ENCODE measurements at regions not wholly inside any gene's neighbourhood (a gene's known extent, or its start where the extent isn't known, plus 50 kb on each side); places are given as distances from the start of the nearest gene placed in this dataset.

DNA sequence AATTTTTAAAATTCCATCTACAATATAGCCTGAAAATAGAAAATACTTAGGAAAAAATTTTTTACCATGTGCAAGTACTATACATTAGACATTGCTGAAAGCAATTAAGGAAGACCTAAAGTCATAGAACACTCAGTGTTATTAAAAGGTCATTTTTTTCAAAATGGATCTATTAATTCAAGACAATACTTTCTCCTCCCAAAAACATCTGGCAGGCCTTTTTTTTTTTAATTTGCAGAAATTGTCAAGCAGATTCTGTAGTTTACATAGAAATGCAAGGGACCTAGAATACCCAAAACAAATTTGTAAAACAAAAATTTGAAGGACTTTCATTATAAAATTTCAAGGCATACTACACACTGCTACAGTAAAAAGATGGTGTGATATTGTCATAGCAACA is 238.4 kb upstream of the VEPH1 start:
- Mint-ChIP-seq H3K27ac (no peak overlapping the region), H3K27me3 (no peaks in the 10 kb centered on the region), H3K36me3 (ENCODE audit: low read depth) (no peaks in the 10 kb centered on the region), H3K4me3 (no peak overlapping the region), H3K9me3 (peaks cover 8% of the 10 kb centered on the region), H3K4me1 (no peaks in the 10 kb centered on the region)
- ATAC-seq (replicated peaks), result no peak

DNA sequence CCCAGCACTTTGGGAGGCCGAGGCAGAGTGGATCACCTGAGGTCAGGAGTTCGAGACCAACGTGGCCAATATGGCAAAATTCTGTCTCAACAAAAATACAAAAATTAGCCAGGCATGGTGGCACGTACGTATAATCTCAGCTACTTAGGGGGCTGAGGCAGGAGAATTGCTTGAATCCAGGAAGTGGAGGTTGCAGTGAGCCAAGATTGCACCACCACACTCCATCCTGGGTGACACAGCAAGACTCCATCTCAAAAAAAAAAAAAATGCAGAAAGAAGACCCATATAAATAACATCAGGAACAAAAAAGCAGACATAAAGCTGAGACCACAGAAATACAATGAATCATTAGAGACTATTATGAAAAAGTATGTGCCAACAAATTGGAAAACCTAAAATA is 235.2 kb upstream of the VEPH1 start:
- Mint-ChIP-seq H3K9me3 (peaks cover 5% of the 10 kb centered on the region), H3K27me3 (no peaks in the 10 kb centered on the region), H3K36me3 (ENCODE audit: low read depth) (no peaks in the 10 kb centered on the region), H3K4me3 (no peak overlapping the region), H3K27ac (no peak overlapping the region), H3K4me1 (no peaks in the 10 kb centered on the region)
- no peak for ATAC-seq (replicated peaks)

DNA sequence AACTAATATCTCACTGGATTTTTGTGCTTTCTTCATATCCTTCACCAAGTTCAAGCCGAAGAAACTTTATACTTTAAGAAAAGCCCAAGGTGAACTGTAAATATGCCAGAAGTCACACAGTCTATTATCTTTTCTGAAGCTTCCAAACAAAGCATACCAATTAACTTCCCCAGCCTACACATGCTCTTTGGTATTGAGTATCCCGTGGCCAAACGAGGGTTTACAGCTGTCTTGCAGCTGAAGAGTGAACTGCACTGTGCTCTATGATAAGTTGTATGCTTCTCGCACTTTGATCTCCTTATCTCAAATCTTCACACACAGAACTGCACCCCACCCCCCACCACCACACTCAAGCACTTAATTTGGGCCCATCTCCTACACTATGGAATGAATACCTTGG is 215.6 kb upstream of the VEPH1 start:
- H3K36me3 Mint-ChIP-seq (ENCODE audit: low read depth), result no peaks in the 10 kb centered on the region
- no peak overlapping the region for H3K27ac Mint-ChIP-seq
- no peaks in the 10 kb centered on the region for H3K4me1 Mint-ChIP-seq
- no peak for ATAC-seq (replicated peaks)
- peaks cover 12% of the 10 kb centered on the region for H3K9me3 Mint-ChIP-seq
- H3K27me3 Mint-ChIP-seq, result no peaks in the 10 kb centered on the region
- no peak overlapping the region for H3K4me3 Mint-ChIP-seq

DNA sequence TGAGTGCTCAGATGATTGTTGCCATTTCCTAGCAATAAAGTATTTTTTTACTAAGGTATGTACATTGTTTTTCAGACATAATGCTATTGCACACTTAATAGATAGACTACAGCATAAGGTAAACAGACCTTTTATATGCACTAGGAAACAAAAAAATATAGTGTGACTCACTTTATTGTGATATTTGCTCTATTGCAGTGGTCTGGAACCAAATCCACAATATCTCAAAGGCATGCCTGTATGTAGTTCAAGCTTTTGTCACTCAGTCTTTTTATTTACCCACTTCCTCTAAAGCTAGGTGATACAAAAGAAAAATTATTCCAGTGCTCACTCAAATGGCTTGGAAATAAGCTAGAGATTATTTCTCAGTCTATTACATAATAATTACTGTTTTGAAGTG is 209.9 kb upstream of the VEPH1 start:
- no peak overlapping the region for H3K27ac Mint-ChIP-seq
- H3K36me3 Mint-ChIP-seq (ENCODE audit: low read depth), result no peaks in the 10 kb centered on the region
- peaks cover 7% of the 10 kb centered on the region for H3K9me3 Mint-ChIP-seq
- H3K27me3 Mint-ChIP-seq, result no peaks in the 10 kb centered on the region
- ATAC-seq (replicated peaks), result no peak
- H3K4me1 Mint-ChIP-seq, result no peaks in the 10 kb centered on the region
- H3K4me3 Mint-ChIP-seq, result no peak overlapping the region

DNA sequence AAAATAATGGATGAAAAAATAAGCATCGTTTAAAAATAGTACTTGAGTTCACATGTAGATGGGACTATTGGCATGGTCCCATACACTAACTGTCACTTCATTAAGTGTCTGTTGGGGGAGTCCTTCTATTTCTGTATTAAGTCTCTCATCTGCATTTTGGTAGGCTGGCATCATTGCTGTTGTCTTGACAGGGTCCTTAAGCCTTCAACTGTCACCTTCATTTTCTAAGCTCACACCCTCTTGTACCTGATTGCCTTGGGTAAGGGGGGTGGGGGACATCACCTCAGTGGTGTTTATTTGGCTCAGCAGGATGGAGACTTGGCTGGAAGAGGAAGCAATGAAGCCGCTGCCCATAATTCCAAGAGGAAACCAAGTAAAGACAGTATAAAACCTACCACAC is 202.0 kb upstream of the VEPH1 start:
- Mint-ChIP-seq H3K36me3 (ENCODE audit: low read depth) (no peaks in the 10 kb centered on the region), H3K9me3 (no peaks in the 10 kb centered on the region), H3K4me1 (no peaks in the 10 kb centered on the region), H3K27me3 (no peaks in the 10 kb centered on the region), H3K4me3 (no peak overlapping the region), H3K27ac (no peak overlapping the region)
- ATAC-seq (replicated peaks), result no peak

DNA sequence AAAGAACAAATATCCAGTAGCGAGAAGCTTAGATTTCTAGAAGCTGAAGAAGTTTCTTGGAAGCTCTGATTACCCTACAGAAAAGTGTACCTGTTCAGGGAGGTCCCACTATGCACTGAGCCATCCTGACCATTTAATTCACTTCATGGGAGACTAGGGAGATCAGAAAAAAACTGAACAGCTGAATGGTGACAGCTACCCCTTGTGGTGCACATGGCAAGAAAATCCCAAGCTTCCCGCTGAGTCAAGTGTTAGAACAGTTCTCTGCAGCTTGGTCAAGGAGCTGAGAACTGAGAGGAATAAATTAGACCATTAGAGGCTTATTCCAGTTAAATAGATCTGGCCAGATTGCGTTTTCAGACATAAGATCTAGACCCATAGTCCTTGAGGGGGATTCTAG is 197.2 kb upstream of the VEPH1 start:
- Mint-ChIP-seq H3K27me3 (peaks cover 5% of the 10 kb centered on the region), H3K4me1 (no peaks in the 10 kb centered on the region), H3K27ac (no peak overlapping the region), H3K4me3 (no peak overlapping the region), H3K36me3 (ENCODE audit: low read depth) (no peaks in the 10 kb centered on the region), H3K9me3 (peaks cover 6% of the 10 kb centered on the region)
- ATAC-seq (replicated peaks), result no peak

DNA sequence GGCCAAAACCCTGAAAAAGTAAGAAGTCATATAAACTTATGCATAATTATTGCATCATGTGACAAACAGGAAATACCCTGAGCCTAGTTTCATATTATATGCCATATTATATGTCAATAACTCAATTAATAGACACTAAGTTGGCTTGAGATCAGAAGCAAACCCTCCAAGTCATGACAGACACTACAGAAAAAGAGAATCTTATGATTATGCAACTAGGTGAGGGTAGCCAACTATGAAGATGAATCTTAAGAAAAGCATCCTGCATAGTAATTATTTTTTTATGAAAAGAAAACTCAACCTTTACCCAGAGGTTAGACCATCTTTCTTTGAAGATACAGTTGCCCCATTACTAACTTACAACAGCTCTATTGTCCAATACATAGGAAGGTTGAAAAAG is 192.4 kb upstream of the VEPH1 start:
- H3K4me1 Mint-ChIP-seq, result no peaks in the 10 kb centered on the region
- peaks cover 6% of the 10 kb centered on the region for H3K9me3 Mint-ChIP-seq
- H3K27me3 Mint-ChIP-seq, result peaks cover 5% of the 10 kb centered on the region
- H3K27ac Mint-ChIP-seq, result no peak overlapping the region
- H3K36me3 Mint-ChIP-seq (ENCODE audit: low read depth), result no peaks in the 10 kb centered on the region
- no peak overlapping the region for H3K4me3 Mint-ChIP-seq
- ATAC-seq (replicated peaks), result no peak

DNA sequence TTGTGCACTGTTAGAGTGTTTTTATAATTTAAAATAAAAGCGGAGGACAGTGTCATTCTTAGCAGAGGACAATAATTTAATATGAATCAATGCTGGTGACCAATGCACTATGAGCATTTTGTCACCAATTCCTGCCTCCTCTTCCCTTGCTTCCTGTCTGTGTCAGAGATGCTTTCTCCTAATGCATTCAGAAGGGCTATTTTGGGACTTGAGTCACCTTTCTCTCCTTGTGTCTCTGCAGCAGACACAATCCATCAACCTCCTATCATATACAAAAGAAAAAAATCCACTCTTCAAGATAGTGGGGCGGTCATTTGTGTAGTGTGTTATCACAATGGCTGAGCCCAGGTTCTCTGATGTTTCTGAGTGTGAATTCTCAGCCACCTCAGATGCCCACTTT is 191.9 kb upstream of the VEPH1 start:
- Mint-ChIP-seq H3K4me1 (no peaks in the 10 kb centered on the region), H3K27me3 (peaks cover 5% of the 10 kb centered on the region), H3K27ac (no peak overlapping the region), H3K9me3 (peaks cover 6% of the 10 kb centered on the region), H3K4me3 (no peak overlapping the region), H3K36me3 (ENCODE audit: low read depth) (no peaks in the 10 kb centered on the region)
- ATAC-seq (replicated peaks), result no peak

DNA sequence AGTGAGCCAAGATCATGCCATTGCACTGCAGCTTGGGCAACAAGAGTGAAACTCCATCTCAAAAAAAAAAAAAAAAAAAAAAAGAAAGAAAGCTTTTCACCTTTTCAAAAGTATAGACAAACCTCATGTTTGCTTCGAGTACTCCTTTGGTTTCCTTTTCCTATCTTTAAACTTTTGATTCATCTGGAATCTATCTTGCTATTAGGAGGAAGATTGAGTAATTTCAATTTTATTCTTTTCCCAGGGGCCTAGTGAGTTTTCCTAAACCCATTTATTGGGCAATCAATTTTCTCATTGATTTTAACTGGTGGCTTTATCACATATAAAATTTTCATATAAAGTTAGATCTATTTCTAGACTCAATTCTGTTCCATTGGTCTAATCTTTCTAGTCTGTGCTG is 190.5 kb upstream of the VEPH1 start:
- no peak overlapping the region for H3K27ac Mint-ChIP-seq
- no peaks in the 10 kb centered on the region for H3K4me1 Mint-ChIP-seq
- H3K36me3 Mint-ChIP-seq (ENCODE audit: low read depth), result no peaks in the 10 kb centered on the region
- H3K9me3 Mint-ChIP-seq, result peaks cover 6% of the 10 kb centered on the region
- ATAC-seq (replicated peaks), result no peak
- H3K27me3 Mint-ChIP-seq, result peaks cover 3% of the 10 kb centered on the region
- H3K4me3 Mint-ChIP-seq, result no peak overlapping the region

DNA sequence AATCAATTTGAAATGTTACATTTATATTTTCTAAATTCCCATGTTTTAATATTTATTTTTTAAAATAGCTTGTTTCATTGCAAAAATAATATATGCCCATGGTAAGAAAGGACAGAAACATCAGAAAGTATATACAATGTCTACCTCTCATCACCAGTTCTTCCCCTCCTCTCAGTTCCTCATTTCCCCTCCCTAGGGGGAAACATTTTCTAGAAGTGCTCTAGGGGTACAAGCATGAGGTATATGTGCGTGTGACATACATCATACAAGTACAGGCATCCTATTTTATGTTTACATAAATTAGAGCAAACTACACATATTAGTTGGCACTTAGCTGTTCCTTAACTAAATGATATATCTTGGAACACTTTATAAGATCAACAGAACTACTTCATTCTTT is 189.3 kb upstream of the VEPH1 start:
- Mint-ChIP-seq H3K36me3 (ENCODE audit: low read depth) (no peaks in the 10 kb centered on the region), H3K4me3 (no peak overlapping the region), H3K9me3 (peaks cover 6% of the 10 kb centered on the region), H3K4me1 (no peaks in the 10 kb centered on the region), H3K27ac (no peak overlapping the region), H3K27me3 (peaks cover 3% of the 10 kb centered on the region)
- ATAC-seq (replicated peaks), result no peak

DNA sequence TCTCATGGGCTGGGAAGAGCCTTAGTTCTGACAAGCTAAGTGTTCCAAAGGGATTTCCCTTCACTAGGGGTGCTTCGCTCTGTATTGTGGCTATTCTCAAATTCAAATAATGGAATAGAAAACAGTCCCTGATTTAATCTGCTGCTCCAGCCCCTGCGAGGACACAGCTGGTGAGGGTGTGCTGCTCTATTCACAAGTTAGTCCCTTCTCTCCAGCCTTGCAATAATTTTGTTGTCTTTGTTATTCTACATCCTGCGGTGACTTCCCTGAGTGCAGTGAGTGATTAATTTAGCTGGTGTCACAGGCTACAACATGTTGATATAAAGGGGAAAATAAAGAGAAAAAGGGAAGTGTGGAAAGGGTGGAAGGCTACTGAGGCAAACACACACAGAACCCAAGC is 180.5 kb upstream of the VEPH1 start:
- Mint-ChIP-seq H3K27ac (no peak overlapping the region), H3K27me3 (no peaks in the 10 kb centered on the region), H3K4me1 (no peaks in the 10 kb centered on the region), H3K4me3 (no peak overlapping the region), H3K9me3 (peaks cover 6% of the 10 kb centered on the region), H3K36me3 (ENCODE audit: low read depth) (no peaks in the 10 kb centered on the region)
- no peak for ATAC-seq (replicated peaks)

DNA sequence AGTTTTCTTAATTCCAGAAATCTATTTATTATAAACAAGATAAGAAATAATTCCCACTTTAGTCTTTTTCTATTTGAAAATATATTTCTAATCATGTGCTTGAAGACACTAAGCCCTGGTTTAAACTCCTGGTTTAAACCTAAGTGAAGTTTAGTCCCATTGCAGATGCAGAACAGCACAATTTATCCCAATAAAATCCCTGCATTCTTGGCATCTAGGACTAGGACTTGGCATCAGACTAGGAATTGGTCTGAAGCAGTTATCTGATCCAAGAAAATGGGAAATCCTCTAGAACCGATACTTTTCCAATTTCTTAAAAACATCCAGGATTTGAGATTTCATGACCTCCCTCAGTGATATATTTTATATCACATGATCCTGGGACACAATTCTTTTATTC is 168.8 kb upstream of the VEPH1 start:
- no peak for ATAC-seq (replicated peaks)
- peaks cover 4% of the 10 kb centered on the region for H3K27me3 Mint-ChIP-seq
- no peaks in the 10 kb centered on the region for H3K4me1 Mint-ChIP-seq
- H3K27ac Mint-ChIP-seq, result no peak overlapping the region
- no peaks in the 10 kb centered on the region for H3K36me3 Mint-ChIP-seq (ENCODE audit: low read depth)
- H3K9me3 Mint-ChIP-seq, result peaks cover 3% of the 10 kb centered on the region
- H3K4me3 Mint-ChIP-seq, result no peak overlapping the region

DNA sequence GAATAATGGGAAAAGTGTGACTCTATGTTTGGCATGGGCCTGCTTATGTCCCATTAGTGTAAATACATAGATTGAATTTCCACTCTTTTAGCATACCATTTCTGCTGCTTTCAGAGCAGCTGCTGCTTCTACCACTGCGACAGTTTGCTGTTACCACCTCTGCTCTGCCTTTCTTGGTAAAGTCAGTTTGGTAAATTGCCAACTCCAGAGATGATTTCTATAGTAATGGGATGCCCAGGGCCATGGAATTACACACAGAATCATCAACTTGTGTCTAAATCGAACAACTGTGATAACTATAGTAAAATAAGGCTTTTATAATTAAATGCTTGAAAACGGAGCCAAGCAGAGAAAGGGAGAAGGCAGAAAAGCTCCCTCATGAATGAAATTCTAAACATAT is 168.4 kb upstream of the VEPH1 start:
- Mint-ChIP-seq H3K9me3 (peaks cover 3% of the 10 kb centered on the region), H3K27me3 (peaks cover 4% of the 10 kb centered on the region), H3K4me1 (no peaks in the 10 kb centered on the region), H3K36me3 (ENCODE audit: low read depth) (no peaks in the 10 kb centered on the region), H3K27ac (no peak overlapping the region), H3K4me3 (no peak overlapping the region)
- ATAC-seq (replicated peaks), result no peak

DNA sequence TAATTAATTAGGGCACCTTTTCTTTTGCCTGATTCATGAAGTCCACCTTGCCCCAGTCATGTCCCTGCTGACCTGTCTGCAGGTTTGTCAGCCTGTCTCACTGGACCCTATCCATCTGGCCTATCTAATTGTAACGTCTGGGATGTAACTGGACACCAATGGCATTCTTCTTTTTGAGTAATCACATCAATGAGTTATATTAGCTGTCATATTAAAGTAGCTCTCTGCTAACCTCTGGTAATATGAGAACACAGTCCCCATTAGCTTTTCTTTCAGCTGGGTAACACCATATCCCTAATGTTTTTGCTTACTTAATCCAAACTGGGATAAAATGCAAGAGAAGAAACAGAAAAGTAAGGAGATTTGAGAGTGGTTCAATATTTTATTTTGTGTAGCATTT is 166.2 kb upstream of the VEPH1 start:
- Mint-ChIP-seq H3K27ac (no peak overlapping the region), H3K36me3 (ENCODE audit: low read depth) (no peaks in the 10 kb centered on the region), H3K4me1 (no peaks in the 10 kb centered on the region), H3K9me3 (peaks cover 3% of the 10 kb centered on the region), H3K27me3 (peaks cover 4% of the 10 kb centered on the region), H3K4me3 (no peak overlapping the region)
- ATAC-seq (replicated peaks), result no peak

DNA sequence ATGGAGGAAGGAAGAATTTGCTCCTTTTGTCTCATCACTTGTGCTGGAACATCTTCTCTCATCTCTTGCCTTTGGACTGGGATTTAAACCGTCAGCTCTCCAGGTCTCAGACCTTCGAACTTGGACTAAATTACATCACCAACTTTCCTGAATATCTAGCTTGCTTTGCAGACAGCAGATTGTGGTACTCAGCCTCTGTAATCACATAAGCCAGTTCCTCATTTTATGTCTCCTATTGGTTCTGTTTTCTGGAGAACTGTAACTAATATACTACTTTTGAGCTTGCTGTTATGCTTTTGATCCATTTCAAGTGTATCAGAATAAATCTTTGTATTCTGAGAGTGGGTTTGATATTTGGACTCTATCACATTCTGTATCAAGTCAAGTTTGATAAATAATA is 164.3 kb upstream of the VEPH1 start:
- no peak overlapping the region for H3K27ac Mint-ChIP-seq
- H3K27me3 Mint-ChIP-seq, result peaks cover 4% of the 10 kb centered on the region
- H3K4me1 Mint-ChIP-seq, result no peaks in the 10 kb centered on the region
- no peaks in the 10 kb centered on the region for H3K36me3 Mint-ChIP-seq (ENCODE audit: low read depth)
- H3K9me3 Mint-ChIP-seq, result peaks cover 3% of the 10 kb centered on the region
- no peak overlapping the region for H3K4me3 Mint-ChIP-seq
- ATAC-seq (replicated peaks), result no peak

DNA sequence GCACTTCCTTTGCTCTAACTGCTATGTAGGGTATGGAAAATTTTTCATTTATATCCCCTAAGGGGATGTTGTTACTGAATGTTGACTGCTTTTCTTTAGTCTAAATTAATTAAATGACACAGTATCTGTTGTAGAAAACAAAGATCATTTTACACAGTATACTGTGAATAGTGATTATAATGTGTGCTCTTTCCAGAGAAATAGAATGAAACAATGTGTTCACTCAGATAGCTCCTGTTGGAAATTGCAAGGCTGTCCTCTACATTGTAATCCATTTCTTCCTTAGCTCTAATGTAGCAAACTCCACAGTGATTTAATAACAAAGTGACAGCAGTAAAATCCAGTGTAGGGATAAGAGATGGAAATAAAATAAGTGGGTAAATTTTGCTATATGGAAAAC is 159.0 kb upstream of the VEPH1 start:
- Mint-ChIP-seq H3K4me3 (no peak overlapping the region), H3K4me1 (no peaks in the 10 kb centered on the region), H3K27me3 (peaks cover 11% of the 10 kb centered on the region), H3K9me3 (no peaks in the 10 kb centered on the region), H3K27ac (no peak overlapping the region), H3K36me3 (ENCODE audit: low read depth) (no peaks in the 10 kb centered on the region)
- ATAC-seq (replicated peaks), result no peak
